Mammary epithelial cell (primary cell): ENCODE measurements at regions not wholly inside any gene's neighbourhood (a gene's known extent, or its start where the extent isn't known, plus 50 kb on each side); places are given as distances from the start of the nearest gene placed in this dataset.

Source experiments
- EZH2 ChIP-seq: IDR thresholded peaks from 2 replicates; pipeline ENCODE4 v1.6.1; 2012; ENCODE audit warnings: low read length, inconsistent platforms, borderline replicate concordance
- TF ChIP-seq, protein P1 (sequence below), 2 donors: IDR thresholded peaks in 1 of 2; conservative IDR thresholded peaks in 1 of 2; 2 replicates each; pipeline ENCODE4 v1.5.1; 2011 to 2012; ENCODE audit warnings: inconsistent platforms in 2 of 2, low read length in 2 of 2, mild to moderate bottlenecking in 2 of 2, control low read depth in 1 of 2, low read depth in 1 of 2; ENCODE audit not compliant: insufficient read depth in 1 of 2; ENCODE audit errors: extremely low read depth in 1 of 2

DNA sequence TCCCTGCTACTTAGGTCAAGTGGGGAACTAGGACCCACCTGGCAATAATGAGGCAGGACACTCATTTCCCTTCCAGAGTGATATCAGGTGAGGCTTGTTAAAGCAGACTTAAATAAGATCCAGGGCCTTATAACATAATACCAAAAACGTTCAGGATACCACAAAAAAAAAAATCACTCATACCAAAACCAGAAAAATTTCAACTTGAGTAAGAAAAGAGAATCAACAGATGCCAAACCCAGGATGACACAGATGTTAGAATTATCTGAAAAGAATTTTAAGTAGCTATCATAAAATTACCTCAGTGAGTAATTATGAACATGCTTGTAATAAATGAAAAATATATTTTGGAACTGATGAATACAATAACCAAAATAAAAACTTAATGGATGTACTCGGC is 255.6 kb upstream of the OSR1 start:
- TF ChIP-seq, protein P1, sequence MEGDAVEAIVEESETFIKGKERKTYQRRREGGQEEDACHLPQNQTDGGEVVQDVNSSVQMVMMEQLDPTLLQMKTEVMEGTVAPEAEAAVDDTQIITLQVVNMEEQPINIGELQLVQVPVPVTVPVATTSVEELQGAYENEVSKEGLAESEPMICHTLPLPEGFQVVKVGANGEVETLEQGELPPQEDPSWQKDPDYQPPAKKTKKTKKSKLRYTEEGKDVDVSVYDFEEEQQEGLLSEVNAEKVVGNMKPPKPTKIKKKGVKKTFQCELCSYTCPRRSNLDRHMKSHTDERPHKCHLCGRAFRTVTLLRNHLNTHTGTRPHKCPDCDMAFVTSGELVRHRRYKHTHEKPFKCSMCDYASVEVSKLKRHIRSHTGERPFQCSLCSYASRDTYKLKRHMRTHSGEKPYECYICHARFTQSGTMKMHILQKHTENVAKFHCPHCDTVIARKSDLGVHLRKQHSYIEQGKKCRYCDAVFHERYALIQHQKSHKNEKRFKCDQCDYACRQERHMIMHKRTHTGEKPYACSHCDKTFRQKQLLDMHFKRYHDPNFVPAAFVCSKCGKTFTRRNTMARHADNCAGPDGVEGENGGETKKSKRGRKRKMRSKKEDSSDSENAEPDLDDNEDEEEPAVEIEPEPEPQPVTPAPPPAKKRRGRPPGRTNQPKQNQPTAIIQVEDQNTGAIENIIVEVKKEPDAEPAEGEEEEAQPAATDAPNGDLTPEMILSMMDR (conservative IDR thresholded peaks at IDR 0.05 in 1 of 2, IDR thresholded peaks at IDR 0.05 in 1 of 2; ENCODE audit: extremely low read depth in 1 of 2, insufficient read depth in 1 of 2, low read depth in 1 of 2, low read length in 2 of 2): no peak
- no peak for TF ChIP-seq EZH2
